DMS53 treated with DMSO at 0.1 percent for 48 hours (cell line): ENCODE measurements at regions not wholly inside any gene's neighbourhood (a gene's known extent, or its start where the extent isn't known, plus 50 kb on each side); places are given as distances from the start of the nearest gene placed in this dataset.
"Not testable (repeated sequence)": the region's sequence is repeated elsewhere in the genome, so short reads cannot be mapped to it uniquely, and the experiment has no call there.

ENCODE experiments used
- DNase-seq: peaks from one replicate; lab custom pipeline; 2025; ENCODE audit not compliant: unreplicated experiment; lab: John Stamatoyannopoulos, UW

- no peak for DNase-seq
These were observed 686.9 kb downstream of the LRRIQ3 start for GRCh38 chr1:73511038-73511437.

- no peak for DNase-seq
These were observed 697.8 kb downstream of the LRRIQ3 start for GRCh38 chr1:73500154-73500553.

GRCh38 chr1:73499671-73500070, 698.3 kb downstream of the LRRIQ3 start:
- no peak for DNase-seq

GRCh38 chr1:73491621-73492020, 706.4 kb downstream of the LRRIQ3 start:
- no peak for DNase-seq

- DNase-seq, result no peak
These were observed 722.6 kb downstream of the LRRIQ3 start for GRCh38 chr1:73475316-73475870.

- DNase-seq, result no peak
These were observed 725.2 kb downstream of the LRRIQ3 start for GRCh38 chr1:73472810-73473209.

- no peak for DNase-seq
These were observed 730.2 kb downstream of the LRRIQ3 start for GRCh38 chr1:73467731-73468130.

- DNase-seq, result no peak
These were observed 734.1 kb downstream of the LRRIQ3 start for GRCh38 chr1:73463873-73464272.

GRCh38 chr1:73452522-73452921, 745.5 kb downstream of the LRRIQ3 start:
- DNase-seq, result no peak

- not testable (repeated sequence) for DNase-seq
These were observed 747.3 kb downstream of the LRRIQ3 start for GRCh38 chr1:73450668-73451067.

GRCh38 chr1:73411479-73411878, 786.5 kb downstream of the LRRIQ3 start:
- DNase-seq, result peak; percentile 94

GRCh38 chr1:73401666-73402065, 796.3 kb downstream of the LRRIQ3 start:
- no peak for DNase-seq

GRCh38 chr1:73382966-73383365, 815.0 kb downstream of the LRRIQ3 start:
- DNase-seq, result no peak

- DNase-seq, result no peak
These were observed 831.1 kb downstream of the LRRIQ3 start for GRCh38 chr1:73366734-73367413.

- DNase-seq, result no peak
These were observed 839.0 kb downstream of the LRRIQ3 start for GRCh38 chr1:73359001-73359400.

- no peak for DNase-seq
These were observed 841.5 kb downstream of the LRRIQ3 start for GRCh38 chr1:73356485-73356884.

- no peak for DNase-seq
These were observed 854.0 kb downstream of the LRRIQ3 start for GRCh38 chr1:73343947-73344346.

GRCh38 chr1:73333847-73334503, 864.0 kb downstream of the LRRIQ3 start:
- no peak for DNase-seq

GRCh38 chr1:73331726-73332125, 866.2 kb downstream of the LRRIQ3 start:
- no peak for DNase-seq

GRCh38 chr1:73327998-73328397, 870.0 kb downstream of the LRRIQ3 start:
- no peak for DNase-seq

GRCh38 chr1:73327180-73327793, 870.7 kb downstream of the LRRIQ3 start:
- no peak for DNase-seq

GRCh38 chr1:73326663-73327062, 871.3 kb downstream of the LRRIQ3 start:
- DNase-seq, result no peak
